HG02588 (cell line): ENCODE measurements at regions not wholly inside any gene's neighbourhood (a gene's known extent, or its start where the extent isn't known, plus 50 kb on each side); places are given as distances from the start of the nearest gene placed in this dataset.
A peak's percentile ranks its signal among the peaks of the same experiment; 100 is the strongest.
"Not testable (repeated sequence)": the region's sequence is repeated elsewhere in the genome, so short reads cannot be mapped to it uniquely, and the experiment has no call there.

Experiments
- ATAC-seq: cut with Tn5 transposase; IDR thresholded peaks from one replicate; pipeline ENCODE4 v1.9.1; 2021; ENCODE audit warnings: mild to moderate bottlenecking, moderate library complexity; ENCODE audit not compliant: unreplicated experiment

GRCh38 chr21:14058566-14058965, 152.2 kb downstream of the LIPI start:
- no peak for ATAC-seq

DNA sequence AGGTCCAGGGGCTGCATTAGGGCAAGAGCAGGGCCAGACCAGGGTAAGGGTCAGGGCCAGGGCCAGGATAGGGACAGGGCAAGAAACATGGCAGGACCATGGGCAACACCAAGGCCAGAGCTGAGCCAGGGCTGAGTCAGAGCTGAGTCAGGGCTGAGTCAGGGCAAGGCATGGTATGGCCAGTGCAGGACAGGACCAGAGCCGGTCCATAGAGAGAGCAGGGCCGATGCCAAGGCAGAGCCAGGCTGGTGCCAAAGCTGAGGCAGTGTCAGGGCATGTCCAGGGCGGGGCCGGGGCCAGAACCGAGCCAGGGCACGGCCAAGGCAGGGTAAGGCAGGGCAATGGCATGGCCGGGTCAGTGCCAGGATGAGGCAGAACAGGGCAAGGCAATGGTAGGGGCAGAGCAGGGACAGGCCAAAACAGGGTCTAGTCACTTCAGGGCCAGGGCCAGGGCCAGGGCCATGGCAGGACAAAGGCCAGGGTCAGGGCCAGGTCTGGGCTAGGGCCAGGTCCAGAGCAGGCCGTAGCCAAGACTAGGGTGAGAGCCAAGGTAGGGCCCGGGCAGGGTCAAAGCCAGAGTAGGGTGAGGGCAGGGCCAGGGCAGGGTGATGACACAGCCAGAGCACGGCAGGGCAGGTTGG, 152.8 kb downstream of the LIPI start:
- not testable (repeated sequence) for ATAC-seq

GRCh38 chr21:14057313-14057712, 153.4 kb downstream of the LIPI start:
- no peak for ATAC-seq

- ATAC-seq = no peak
Observed at GRCh38 chr21:14056771-14057191, 154.0 kb downstream of the LIPI start.

DNA sequence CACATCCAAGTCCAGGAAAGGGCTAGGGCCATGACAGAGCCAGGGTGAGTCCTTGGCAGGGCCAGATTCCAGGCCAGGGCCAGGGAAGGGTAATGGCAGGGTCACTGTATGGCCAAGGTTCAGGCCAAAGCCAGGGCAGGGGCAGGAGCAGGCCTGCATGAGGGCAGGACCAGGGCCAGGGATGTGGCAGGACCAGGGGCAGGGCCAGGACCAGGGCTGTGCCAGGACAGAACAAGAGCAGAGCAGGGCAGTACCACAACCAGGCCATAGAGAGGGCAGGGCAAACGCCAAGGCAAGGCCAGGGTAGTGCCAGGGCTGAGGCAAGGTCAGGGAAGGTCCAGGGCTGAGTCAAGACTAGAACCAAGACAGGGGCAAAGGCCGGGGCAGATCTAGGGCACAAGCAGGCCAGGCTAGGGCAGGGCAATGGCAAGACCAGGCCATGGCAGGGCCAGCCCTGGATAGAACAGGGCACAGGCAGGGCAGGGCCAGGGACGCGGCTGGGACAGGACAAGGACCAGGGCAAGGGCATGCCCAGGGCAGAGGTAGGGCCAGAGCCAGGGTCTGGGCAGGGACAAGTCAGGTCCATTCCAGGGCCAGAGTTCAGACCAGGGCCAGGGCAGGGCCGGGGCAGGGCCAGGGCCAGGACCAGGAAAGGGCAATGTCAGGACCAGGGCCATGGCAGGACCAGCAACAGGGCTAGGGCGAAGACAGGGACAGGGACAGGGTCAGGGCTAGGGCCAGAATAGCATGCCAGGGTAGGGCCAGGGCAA, 154.8 kb downstream of the LIPI start:
- not testable (repeated sequence) for ATAC-seq

GRCh38 chr21:14054682-14055081, 156.1 kb downstream of the LIPI start:
- ATAC-seq = no peak

GRCh38 chr21:14050121-14050520, 160.6 kb downstream of the LIPI start:
- no peak for ATAC-seq

GRCh38 chr21:14046401-14046800, 164.4 kb downstream of the LIPI start:
- ATAC-seq = no peak

DNA sequence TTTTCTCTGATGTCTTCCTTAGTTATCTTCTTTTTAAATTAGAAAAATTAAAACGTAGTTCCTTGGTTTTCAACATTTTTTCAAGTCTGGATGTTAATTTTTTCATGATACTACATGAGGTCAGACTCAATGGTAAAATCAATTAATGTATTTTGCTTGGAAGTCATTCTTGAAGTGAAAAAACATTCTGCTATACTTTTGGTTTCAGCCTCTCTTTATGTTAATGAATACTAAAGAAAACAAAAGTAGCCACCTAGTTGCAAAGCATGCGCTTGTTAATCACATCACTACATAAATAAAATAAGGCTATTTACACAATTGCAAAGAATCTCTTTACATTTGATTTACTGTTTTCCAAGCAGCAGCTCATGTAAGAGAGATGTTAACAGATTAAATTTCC, 170.4 kb downstream of the LIPI start:
- ATAC-seq = no peak

GRCh38 chr21:14028619-14029018, 182.1 kb downstream of the LIPI start:
- not testable (repeated sequence) for ATAC-seq

DNA sequence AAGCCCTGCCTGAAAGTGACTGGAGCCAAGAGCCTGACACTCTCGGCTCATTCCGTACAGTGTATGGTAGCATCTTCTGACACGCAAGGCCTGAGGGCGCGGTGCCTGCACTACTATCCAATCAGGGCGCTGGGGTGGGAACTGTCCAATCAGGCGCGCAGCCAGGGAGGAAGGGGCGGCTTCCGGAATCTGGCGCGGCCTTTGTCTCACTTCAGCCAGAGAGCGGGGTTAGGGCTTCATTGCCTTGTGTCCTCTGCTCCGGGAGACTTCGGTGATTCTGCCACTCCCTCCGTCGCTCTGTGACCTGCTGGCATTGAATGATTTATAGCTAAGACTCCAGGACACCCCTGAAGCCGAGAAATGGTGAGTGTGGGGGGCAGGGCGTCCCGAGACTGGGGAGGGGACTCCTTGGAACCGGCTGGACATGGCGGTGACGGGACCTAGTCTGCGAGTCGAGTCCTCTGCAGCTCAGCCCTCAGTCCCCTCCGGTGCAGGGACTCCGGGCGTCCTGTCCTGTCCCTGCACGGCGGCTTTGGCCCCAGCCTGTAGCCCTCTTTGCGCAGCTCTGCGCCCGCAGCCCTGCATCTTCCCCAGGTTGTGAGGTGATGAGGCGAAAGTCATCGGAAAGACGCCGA, 183.4 kb downstream of the LIPI start:
- peak; percentile 100 for ATAC-seq

DNA sequence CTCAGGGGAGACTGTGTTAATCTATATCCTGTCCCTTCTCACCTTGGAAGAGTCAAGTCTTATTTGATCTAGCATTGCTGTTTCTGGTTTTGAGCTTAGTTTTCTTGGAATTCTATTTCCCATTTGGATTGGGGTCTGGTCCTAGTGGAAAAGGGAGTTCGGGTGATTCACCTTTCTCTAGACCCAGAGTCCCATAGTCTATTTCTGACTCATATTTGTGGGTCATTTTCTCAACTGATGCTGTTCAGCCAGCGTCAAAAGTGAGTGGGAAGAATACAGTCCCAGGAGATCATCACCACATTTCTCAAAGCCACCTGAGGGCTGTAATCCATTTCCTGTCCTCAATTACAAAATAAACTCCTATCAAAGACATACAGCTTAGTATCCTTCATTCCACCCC, 190.6 kb downstream of the LIPI start:
- not testable (repeated sequence) for ATAC-seq

DNA sequence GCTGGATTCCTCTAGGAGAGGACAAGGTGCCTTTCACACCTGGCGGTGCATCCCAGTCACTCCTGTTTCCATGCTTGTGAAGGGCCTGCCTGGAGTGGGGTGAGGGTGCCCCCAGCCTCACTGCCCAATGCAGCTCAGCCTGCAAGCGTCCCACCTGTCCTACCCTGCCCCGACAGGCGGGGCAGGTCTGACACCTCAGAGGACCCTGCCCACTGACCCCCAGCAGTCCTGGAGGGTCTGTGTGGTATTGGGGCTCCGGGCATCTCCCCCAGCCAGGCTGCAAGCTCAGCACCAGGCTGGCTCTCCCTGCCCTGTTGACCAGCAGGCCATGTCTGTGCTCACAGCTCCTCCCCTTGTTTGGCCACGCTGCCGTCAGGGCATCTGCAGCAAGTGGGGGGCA, 194.9 kb downstream of the LIPI start:
- ATAC-seq = not testable (repeated sequence)

DNA sequence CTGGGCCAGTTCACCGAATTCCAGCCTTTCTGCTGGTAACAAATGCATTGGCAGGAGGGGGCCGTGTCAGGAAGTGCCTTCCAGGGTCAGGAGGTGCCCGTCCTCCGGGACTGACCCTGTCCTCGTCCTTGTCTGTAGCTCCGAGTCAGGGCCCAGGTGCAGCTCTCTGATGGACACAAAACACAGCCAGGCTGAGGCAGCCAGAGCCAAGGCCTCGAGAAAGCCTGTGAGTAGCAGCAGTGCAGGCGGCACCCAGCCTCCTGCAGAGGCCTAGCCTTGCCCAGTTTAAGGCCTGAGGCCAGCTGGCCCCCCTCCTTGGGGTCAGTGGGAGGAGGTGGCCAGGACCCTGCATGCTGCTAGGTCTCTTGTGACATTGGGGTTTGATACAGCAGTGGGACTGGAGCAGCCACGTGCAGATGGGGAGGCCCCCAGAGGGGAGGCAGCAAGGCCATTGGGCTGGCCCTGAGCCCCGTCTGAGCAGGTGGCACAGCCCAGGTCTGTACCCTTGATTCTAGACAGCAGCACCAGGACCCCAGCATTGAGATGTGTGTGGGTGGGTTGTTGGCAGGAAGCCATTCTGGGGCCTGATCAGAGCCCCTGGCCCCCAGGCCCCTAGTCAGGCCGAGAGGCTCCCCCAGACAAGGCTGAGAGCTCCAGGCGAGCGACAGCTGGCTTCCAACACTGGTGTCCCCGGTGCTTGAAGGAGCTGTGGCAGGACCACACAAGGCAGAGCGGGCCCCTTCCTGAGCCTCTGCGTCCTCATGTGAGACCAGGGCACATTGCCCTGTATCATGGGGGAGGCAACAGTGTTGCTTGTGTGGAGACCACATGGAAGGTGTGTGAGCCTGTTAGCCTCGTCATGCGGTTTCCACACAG, 196.9 kb downstream of the LIPI start:
- not testable (repeated sequence) for ATAC-seq

GRCh38 chr21:14013056-14013603, 197.6 kb downstream of the LIPI start:
- no peak for ATAC-seq

DNA sequence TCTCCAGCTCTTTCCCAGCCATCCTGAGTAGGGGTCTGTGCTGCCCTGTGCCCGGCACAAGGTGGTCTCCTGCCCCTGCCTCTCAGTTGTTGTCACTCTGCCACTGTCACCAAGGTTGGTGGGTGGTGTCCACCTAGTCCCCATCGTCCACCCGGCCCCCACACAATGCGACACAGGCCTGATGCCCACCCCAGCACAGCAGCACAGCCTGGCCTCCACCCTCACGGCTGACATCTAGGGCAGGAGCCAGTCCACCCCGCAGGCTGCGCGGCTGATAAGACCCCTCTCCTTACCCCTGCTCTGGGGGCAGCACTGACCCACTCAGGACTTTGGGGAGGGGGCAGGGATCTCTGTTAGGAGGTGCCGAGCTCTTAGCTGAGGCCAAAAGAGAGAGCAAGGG, 198.3 kb downstream of the LIPI start:
- ATAC-seq = no peak

DNA sequence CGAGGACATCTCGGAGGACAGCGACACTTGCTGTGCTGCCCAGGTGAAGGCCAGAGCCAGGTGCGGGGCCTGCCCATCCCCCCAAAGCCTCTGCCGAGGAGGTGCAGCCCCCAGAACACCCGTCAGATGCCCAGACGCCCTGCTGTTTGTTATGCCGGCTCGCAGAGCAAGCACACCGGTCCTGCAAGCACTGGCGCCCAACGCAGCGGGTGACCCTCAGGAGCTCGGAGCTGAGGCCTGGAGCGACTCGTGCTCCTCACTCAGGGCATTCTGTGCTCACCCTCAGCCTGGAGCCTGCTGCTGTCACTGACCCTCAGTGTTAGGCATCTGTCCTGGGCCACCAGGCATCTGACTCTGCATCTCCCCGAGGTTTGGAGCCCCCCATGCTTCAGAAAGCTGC, 199.0 kb downstream of the LIPI start:
- ATAC-seq = not testable (repeated sequence)

DNA sequence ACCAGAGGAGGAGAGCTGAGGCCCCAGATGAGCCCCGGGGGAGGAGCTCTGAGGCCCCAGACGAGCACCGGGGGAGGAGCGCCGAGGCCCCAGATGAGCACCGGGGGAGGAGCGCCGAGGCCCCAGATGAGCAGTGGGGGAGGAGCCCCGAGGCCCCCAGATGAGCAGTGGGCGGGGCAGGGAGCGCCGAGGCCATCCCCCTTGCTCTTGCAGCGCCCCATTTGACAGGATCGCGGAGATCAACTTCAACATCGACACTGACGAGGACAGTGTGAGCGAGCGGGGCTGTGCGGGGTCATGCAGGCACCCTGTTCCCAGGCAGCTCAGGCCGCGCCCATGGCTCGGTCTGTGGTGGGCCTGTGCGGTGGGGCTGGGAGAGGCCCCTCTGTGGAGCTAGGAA, 199.6 kb downstream of the LIPI start:
- not testable (repeated sequence) for ATAC-seq

GRCh38 chr21:14010729-14011128, 200.0 kb downstream of the LIPI start:
- ATAC-seq = no peak

DNA sequence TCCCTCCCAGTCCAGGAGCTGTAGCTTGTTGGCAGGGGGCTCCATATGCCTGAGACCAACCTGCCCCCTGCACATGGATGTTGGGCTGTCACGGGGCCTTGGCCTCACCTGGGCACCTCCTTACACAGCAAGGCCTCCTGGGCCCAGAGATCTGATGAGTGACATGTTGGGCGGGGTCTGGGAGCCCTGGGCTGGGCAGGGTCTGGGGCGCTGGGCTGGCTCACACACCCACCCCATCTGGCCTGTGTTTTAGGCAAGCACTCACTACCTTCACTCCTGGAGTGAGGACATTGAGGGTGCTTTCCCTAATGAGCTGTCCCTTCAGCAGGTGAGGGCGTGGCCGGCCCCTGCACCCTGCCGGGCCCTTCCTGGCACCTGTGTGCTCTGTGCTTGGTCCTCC, 200.8 kb downstream of the LIPI start:
- not testable (repeated sequence) for ATAC-seq
